Liver (tissue), 8 donors: ENCODE measurements at regions not wholly inside any gene's neighbourhood (a gene's known extent, or its start where the extent isn't known, plus 50 kb on each side); places are given as distances from the start of the nearest gene placed in this dataset.

Experiments
- DNase-seq: peaks from one replicate; pipeline ENCODE4 v3.0.0-alpha.2; 2017; ENCODE audit warnings: low spot score
- H3K27ac ChIP-seq, 2 donors: one replicate each; pipeline ENCODE4 v1.7.0; 2013; ENCODE audit warnings: inconsistent platforms in 2 of 2, low read length in 2 of 2, control low read depth in 1 of 2, low read depth in 1 of 2, mild to moderate bottlenecking in 1 of 2
- H3K27me3 ChIP-seq, 4 donors: one replicate each; pipeline versions ENCODE4 v1.6.1 to v1.7.0; 2013; ENCODE audit warnings: low read length in 3 of 4, inconsistent platforms in 1 of 4, mild to moderate bottlenecking in 1 of 4, moderate library complexity in 1 of 4; ENCODE audit not compliant: control insufficient read depth in 4 of 4, insufficient read depth in 4 of 4
- H3K36me3 ChIP-seq, 4 donors: one replicate each; pipeline versions ENCODE4 v1.6.1 to v1.7.0; 2013; ENCODE audit warnings: low read length in 3 of 4, mild to moderate bottlenecking in 3 of 4, low read depth in 1 of 4, moderate library complexity in 1 of 4; ENCODE audit not compliant: control insufficient read depth in 4 of 4, insufficient read depth in 3 of 4
- H3K4me1 ChIP-seq, 4 donors: one replicate each; pipeline versions ENCODE4 v1.6.1 to v1.7.0; 2013; ENCODE audit warnings: low read length in 3 of 4, mild to moderate bottlenecking in 3 of 4, moderate library complexity in 1 of 4; ENCODE audit not compliant: control insufficient read depth in 4 of 4, insufficient read depth in 4 of 4
- H3K4me3 ChIP-seq, 3 donors: one replicate each; pipeline versions ENCODE4 v1.6.1 to v1.7.0; 2013; ENCODE audit warnings: low read length in 3 of 3, control low read depth in 1 of 3, low read depth in 1 of 3, mild to moderate bottlenecking in 1 of 3
- H3K9ac ChIP-seq, 2 donors: one replicate each; pipeline ENCODE4 v1.7.0; 2013; ENCODE audit warnings: low read length in 2 of 2, mild to moderate bottlenecking in 2 of 2, moderate library complexity in 2 of 2, control low read depth in 1 of 2, low read depth in 1 of 2
- H3K9me3 ChIP-seq, 4 donors: one replicate each; pipeline versions ENCODE4 v1.6.1 to v1.7.0; 2013; ENCODE audit warnings: low read length in 3 of 4; ENCODE audit not compliant: control insufficient read depth in 4 of 4
- EGR1 ChIP-seq, 2 donors: IDR thresholded peaks; 2 replicates each; pipeline ENCODE4 v1.6.1; 2016 to 2018; ENCODE audit warnings: antibody characterized with exemption in 2 of 2, low read depth in 2 of 2
- FOXA1 ChIP-seq: IDR thresholded peaks from 2 replicates; pipeline ENCODE4 v1.6.1; 2016; ENCODE audit warnings: antibody characterized with exemption
- FOXA2 ChIP-seq: IDR thresholded peaks from 2 replicates; pipeline ENCODE4 v1.6.1; 2016; ENCODE audit warnings: antibody characterized with exemption
- GABPA ChIP-seq, 2 donors: IDR thresholded peaks in 1 of 2; conservative IDR thresholded peaks in 1 of 2; 2 replicates each; pipeline ENCODE4 v1.6.1; 2016; ENCODE audit warnings: antibody characterized with exemption in 2 of 2, mild to moderate bottlenecking in 1 of 2, moderate library complexity in 1 of 2
- HNF4A ChIP-seq, 2 donors: conservative IDR thresholded peaks; 2 replicates each; pipeline ENCODE4 v1.6.1; 2016; ENCODE audit warnings: antibody characterized with exemption in 2 of 2, mild to moderate bottlenecking in 2 of 2
- HNF4G ChIP-seq: IDR thresholded peaks from 2 replicates; pipeline ENCODE4 v1.6.1; 2016; ENCODE audit warnings: antibody characterized with exemption
- JUND ChIP-seq, 2 donors: IDR thresholded peaks; 2 replicates each; pipeline ENCODE4 v1.6.1; 2016; ENCODE audit warnings: antibody characterized with exemption in 2 of 2
- NR2F2 ChIP-seq: IDR thresholded peaks from 2 replicates; pipeline ENCODE4 v1.6.1; 2016; ENCODE audit warnings: antibody characterized with exemption
- RAD21 ChIP-seq, 2 donors: IDR thresholded peaks; 2 replicates each; pipeline ENCODE4 v1.6.1; 2016; ENCODE audit warnings: antibody characterized with exemption in 2 of 2, mild to moderate bottlenecking in 2 of 2
- RXRA ChIP-seq, 2 donors: IDR thresholded peaks; 2 replicates each; pipeline ENCODE4 v1.6.1; 2017 to 2018; ENCODE audit warnings: antibody characterized with exemption in 2 of 2, mild to moderate bottlenecking in 1 of 2
- SP1 ChIP-seq: IDR thresholded peaks from 2 replicates; pipeline ENCODE4 v1.6.1; 2018; ENCODE audit warnings: antibody characterized with exemption, mild to moderate bottlenecking
- TAF1 ChIP-seq: conservative IDR thresholded peaks from 2 replicates; pipeline ENCODE4 v1.6.1; 2016; ENCODE audit warnings: antibody characterized with exemption, mild to moderate bottlenecking
- YY1 ChIP-seq: IDR thresholded peaks from 2 replicates; pipeline ENCODE4 v1.6.1; 2016; ENCODE audit warnings: antibody characterized with exemption, mild to moderate bottlenecking
- WGBS: extraction: QIAGEN DNeasy Blood & Tissue Kit; methylation state at CpG from one replicate; pipeline ENCODE4 v1.1.7; 2013; 5-methylcytosine and 5-hydroxymethylcytosine counted together
- TF ChIP-seq, protein P1 (sequence below): fragments of 150-350 bp; IDR thresholded peaks from 2 replicates; pipeline ENCODE4 v1.5.1; 2017; ENCODE audit warnings: improper control_type of control experiment, low read depth, low read length; ENCODE audit not compliant: missing input control
- TF ChIP-seq, protein P2 (sequence below): IDR thresholded peaks from 2 replicates; pipeline ENCODE4 v1.6.1; 2016; ENCODE audit warnings: antibody characterized with exemption, mild to moderate bottlenecking
- TF ChIP-seq, protein P3 (sequence below): IDR thresholded peaks from 2 replicates; pipeline ENCODE4 v1.6.1; 2016; ENCODE audit warnings: antibody characterized with exemption
- TF ChIP-seq, protein P4 (sequence below): IDR thresholded peaks from 2 replicates; pipeline ENCODE4 v1.6.1; 2016; ENCODE audit warnings: antibody characterized with exemption
- TF ChIP-seq, protein P5 (sequence below): IDR thresholded peaks from 2 replicates; pipeline ENCODE4 v1.6.1; 2016; ENCODE audit warnings: antibody characterized with exemption
- donor health status: healthy.
- donor health status: healthy.
- donor health status: healthy.
- donor health status: healthy.
- donor health status: healthy.

DNA sequence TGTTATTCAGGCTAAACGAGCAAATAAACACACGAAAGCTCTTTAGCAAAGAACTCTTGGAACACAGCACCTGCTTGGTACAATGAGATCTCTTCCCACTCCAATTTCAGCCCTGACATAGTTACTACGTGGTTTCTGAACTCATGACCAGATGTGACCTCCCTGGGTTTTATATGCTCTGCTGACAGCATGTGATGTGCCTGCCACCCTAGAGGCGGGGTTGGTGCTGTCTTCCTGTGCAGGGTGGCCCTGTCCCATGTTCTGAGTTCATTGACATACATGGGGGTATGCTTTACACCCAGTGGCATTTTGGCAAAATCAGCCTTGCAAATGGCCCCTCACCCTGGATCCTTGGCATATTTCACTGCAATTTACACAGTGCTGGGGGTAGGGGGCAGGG, 475.3 kb upstream of the ZFHX3 start:
- Histone ChIP-seq H3K9me3 (no peaks in the 10 kb centered on the region), H3K4me1 (no peaks in the 10 kb centered on the region), H3K4me3 (no peak overlapping the region), H3K27ac (no peak overlapping the region), H3K36me3 (no peaks in the 10 kb centered on the region), H3K27me3 (peaks cover 0 to 3% (median 0%) of the 10 kb centered on the region in 4 donors), H3K9ac (no peak overlapping the region)
- 70% methylated on average over 4 of the region's 4 CpGs for WGBS
- DNase-seq = no peak
- TF ChIP-seq, protein P1, sequence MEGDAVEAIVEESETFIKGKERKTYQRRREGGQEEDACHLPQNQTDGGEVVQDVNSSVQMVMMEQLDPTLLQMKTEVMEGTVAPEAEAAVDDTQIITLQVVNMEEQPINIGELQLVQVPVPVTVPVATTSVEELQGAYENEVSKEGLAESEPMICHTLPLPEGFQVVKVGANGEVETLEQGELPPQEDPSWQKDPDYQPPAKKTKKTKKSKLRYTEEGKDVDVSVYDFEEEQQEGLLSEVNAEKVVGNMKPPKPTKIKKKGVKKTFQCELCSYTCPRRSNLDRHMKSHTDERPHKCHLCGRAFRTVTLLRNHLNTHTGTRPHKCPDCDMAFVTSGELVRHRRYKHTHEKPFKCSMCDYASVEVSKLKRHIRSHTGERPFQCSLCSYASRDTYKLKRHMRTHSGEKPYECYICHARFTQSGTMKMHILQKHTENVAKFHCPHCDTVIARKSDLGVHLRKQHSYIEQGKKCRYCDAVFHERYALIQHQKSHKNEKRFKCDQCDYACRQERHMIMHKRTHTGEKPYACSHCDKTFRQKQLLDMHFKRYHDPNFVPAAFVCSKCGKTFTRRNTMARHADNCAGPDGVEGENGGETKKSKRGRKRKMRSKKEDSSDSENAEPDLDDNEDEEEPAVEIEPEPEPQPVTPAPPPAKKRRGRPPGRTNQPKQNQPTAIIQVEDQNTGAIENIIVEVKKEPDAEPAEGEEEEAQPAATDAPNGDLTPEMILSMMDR = no peak
- TF ChIP-seq YY1 (no peak), GABPA (IDR thresholded peaks at IDR 0.05 in 1 of 2, conservative IDR thresholded peaks at IDR 0.05 in 1 of 2) (no peak), RXRA (IDR thresholded peaks at IDR 0.05) (no peak), FOXA1 (no peak), FOXA2 (no peak), HNF4A (conservative IDR thresholded peaks at IDR 0.05) (no peak), HNF4G (no peak), RAD21 (IDR thresholded peaks at IDR 0.05) (no peak), EGR1 (IDR thresholded peaks at IDR 0.05; ENCODE audit: low read depth in 2 of 2) (no peak), SP1 (no peak), TAF1 (no peak), JUND (IDR thresholded peaks at IDR 0.05) (no peak), NR2F2 (no peak)
- TF ChIP-seq, protein P2, sequence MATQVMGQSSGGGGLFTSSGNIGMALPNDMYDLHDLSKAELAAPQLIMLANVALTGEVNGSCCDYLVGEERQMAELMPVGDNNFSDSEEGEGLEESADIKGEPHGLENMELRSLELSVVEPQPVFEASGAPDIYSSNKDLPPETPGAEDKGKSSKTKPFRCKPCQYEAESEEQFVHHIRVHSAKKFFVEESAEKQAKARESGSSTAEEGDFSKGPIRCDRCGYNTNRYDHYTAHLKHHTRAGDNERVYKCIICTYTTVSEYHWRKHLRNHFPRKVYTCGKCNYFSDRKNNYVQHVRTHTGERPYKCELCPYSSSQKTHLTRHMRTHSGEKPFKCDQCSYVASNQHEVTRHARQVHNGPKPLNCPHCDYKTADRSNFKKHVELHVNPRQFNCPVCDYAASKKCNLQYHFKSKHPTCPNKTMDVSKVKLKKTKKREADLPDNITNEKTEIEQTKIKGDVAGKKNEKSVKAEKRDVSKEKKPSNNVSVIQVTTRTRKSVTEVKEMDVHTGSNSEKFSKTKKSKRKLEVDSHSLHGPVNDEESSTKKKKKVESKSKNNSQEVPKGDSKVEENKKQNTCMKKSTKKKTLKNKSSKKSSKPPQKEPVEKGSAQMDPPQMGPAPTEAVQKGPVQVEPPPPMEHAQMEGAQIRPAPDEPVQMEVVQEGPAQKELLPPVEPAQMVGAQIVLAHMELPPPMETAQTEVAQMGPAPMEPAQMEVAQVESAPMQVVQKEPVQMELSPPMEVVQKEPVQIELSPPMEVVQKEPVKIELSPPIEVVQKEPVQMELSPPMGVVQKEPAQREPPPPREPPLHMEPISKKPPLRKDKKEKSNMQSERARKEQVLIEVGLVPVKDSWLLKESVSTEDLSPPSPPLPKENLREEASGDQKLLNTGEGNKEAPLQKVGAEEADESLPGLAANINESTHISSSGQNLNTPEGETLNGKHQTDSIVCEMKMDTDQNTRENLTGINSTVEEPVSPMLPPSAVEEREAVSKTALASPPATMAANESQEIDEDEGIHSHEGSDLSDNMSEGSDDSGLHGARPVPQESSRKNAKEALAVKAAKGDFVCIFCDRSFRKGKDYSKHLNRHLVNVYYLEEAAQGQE = no peak
- TF ChIP-seq, protein P3, sequence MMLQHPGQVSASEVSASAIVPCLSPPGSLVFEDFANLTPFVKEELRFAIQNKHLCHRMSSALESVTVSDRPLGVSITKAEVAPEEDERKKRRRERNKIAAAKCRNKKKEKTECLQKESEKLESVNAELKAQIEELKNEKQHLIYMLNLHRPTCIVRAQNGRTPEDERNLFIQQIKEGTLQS = no peak
- TF ChIP-seq, protein P4, sequence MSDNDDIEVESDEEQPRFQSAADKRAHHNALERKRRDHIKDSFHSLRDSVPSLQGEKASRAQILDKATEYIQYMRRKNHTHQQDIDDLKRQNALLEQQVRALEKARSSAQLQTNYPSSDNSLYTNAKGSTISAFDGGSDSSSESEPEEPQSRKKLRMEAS = no peak
- TF ChIP-seq, protein P5, sequence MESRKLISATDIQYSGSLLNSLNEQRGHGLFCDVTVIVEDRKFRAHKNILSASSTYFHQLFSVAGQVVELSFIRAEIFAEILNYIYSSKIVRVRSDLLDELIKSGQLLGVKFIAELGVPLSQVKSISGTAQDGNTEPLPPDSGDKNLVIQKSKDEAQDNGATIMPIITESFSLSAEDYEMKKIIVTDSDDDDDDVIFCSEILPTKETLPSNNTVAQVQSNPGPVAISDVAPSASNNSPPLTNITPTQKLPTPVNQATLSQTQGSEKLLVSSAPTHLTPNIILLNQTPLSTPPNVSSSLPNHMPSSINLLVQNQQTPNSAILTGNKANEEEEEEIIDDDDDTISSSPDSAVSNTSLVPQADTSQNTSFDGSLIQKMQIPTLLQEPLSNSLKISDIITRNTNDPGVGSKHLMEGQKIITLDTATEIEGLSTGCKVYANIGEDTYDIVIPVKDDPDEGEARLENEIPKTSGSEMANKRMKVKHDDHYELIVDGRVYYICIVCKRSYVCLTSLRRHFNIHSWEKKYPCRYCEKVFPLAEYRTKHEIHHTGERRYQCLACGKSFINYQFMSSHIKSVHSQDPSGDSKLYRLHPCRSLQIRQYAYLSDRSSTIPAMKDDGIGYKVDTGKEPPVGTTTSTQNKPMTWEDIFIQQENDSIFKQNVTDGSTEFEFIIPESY = no peak
